H1 (cell line): ENCODE measurements at regions not wholly inside any gene's neighbourhood (a gene's known extent, or its start where the extent isn't known, plus 50 kb on each side); places are given as distances from the start of the nearest gene placed in this dataset.

Source experiments
- CTCF ChIA-PET: fragments of 300-600 bp; sonication (Branson Sonifier 250); formaldehyde crosslinking; loops from one replicate; lab custom pipeline; 2021; ENCODE audit not compliant: partially characterized antibody; lab: Charles Lee
- POLR2A ChIA-PET: fragments of 300-600 bp; sonication (Branson Sonifier 250); formaldehyde crosslinking; loops from one replicate; lab custom pipeline; 2021; ENCODE audit warnings: inconsistent platforms; ENCODE audit not compliant: partially characterized antibody; lab: Charles Lee
- DNase-seq, 2 experiments: peaks; one replicate each; pipeline versions ENCODE4 v3.0.0 to v3.0.0-alpha.2; 2010 to 2022; ENCODE audit warnings: low spot score in 2 of 2, low read depth in 1 of 2, mixed read lengths in 1 of 2
- FAIRE-seq: peaks from 2 replicates; lab custom pipeline; 2011; peaks lifted over from hg19 to GRCh38; lab: Jason Lieb, UNC
- H2AFZ ChIP-seq: 2 replicates; pipeline ENCODE4 v1.8.1; 2012; ENCODE audit warnings: low read length, inconsistent platforms
- H2AK5ac ChIP-seq: 2 replicates; pipeline ENCODE4 v1.6.1; 2013; ENCODE audit warnings: low read depth, low read length
- H2BK120ac ChIP-seq: replicated peaks from 2 replicates; pipeline ENCODE3; 2013; ENCODE audit warnings: low read depth, low read length, inconsistent platforms
- H2BK12ac ChIP-seq: 2 replicates; pipeline ENCODE4 v1.6.1; 2013; ENCODE audit warnings: low read depth, low read length
- H2BK15ac ChIP-seq: 2 replicates; pipeline ENCODE4 v1.6.1; 2013; ENCODE audit warnings: low read length
- H2BK20ac ChIP-seq: 2 replicates; pipeline ENCODE4 v1.6.1; 2013; ENCODE audit warnings: low read length
- H2BK5ac ChIP-seq: 2 replicates; pipeline ENCODE4 v1.6.1; 2013; ENCODE audit warnings: low read depth, low read length
- H3K14ac ChIP-seq: 2 replicates; pipeline ENCODE4 v1.6.1; 2013; ENCODE audit warnings: inconsistent platforms; ENCODE audit not compliant: insufficient read length
- H3K18ac ChIP-seq: 2 replicates; pipeline ENCODE4 v1.6.1; 2013; ENCODE audit warnings: low read length; ENCODE audit errors: extremely low read depth
- H3K23ac ChIP-seq: 2 replicates; pipeline ENCODE4 v1.6.1; 2013; ENCODE audit warnings: inconsistent platforms; ENCODE audit not compliant: insufficient read length
- H3K23me2 ChIP-seq: 2 replicates; pipeline ENCODE4 v1.6.1; 2013; ENCODE audit warnings: low read depth, low read length
- H3K27ac ChIP-seq: 2 replicates; pipeline ENCODE4 v1.6.1; 2011; ENCODE audit warnings: low read depth, low read length, inconsistent platforms
- H3K27me3 ChIP-seq, 4 experiments: replicated peaks in 1 of 4; 1 replicate in 1 of 4; 2 replicates in 3 of 4; pipeline versions ENCODE4 v1.6.1 to v1.8.1; 2011 to 2013; ENCODE audit warnings: low read length in 3 of 4, mild to moderate bottlenecking in 3 of 4, inconsistent platforms in 2 of 4, mixed read lengths in 2 of 4, moderate library complexity in 1 of 4; ENCODE audit not compliant: control insufficient read depth in 3 of 4, insufficient read depth in 3 of 4; ENCODE audit errors: extremely low read depth in 1 of 4
- H3K36me3 ChIP-seq, 4 experiments: 2 replicates each; pipeline versions ENCODE4 v1.6.1 to v1.8.1; 2011 to 2013; ENCODE audit warnings: mild to moderate bottlenecking in 4 of 4, low read length in 3 of 4, moderate library complexity in 2 of 4, control low read depth in 1 of 4, inconsistent platforms in 1 of 4; ENCODE audit not compliant: insufficient read depth in 4 of 4, control insufficient read depth in 2 of 4
- H3K4ac ChIP-seq: replicated peaks from 2 replicates; pipeline ENCODE3; 2013; ENCODE audit warnings: low read length, low read depth, mixed read lengths, inconsistent platforms; ENCODE audit not compliant: insufficient read length
- H3K4me1 ChIP-seq, 4 experiments: replicated peaks in 1 of 4; 1 replicate in 1 of 4; 2 replicates in 3 of 4; pipeline versions ENCODE4 v1.6.1 to v1.8.1; 2011 to 2013; ENCODE audit warnings: low read length in 3 of 4, inconsistent platforms in 2 of 4, mixed read lengths in 1 of 4; ENCODE audit not compliant: insufficient read depth in 4 of 4, control insufficient read depth in 3 of 4
- H3K4me2 ChIP-seq, 2 experiments: 2 replicates each; pipeline versions ENCODE4 v1.6.1 to v1.8.1; 2011 to 2013; ENCODE audit warnings: low read depth in 2 of 2, low read length in 2 of 2, control low read depth in 1 of 2, inconsistent platforms in 1 of 2, mild to moderate bottlenecking in 1 of 2; ENCODE audit not compliant: insufficient read depth in 1 of 2
- H3K4me3 ChIP-seq, 4 experiments: fragments of 200-600, 300-600 bp in 1 of 4; sonication (generic), shearing (Covaris generic), sonication (Bioruptor Twin) in 1 of 4; 2 replicates each; pipeline versions ENCODE4 v1.5.1 to v1.8.1; 2011 to 2016; ENCODE audit warnings: low read length in 4 of 4, low read depth in 3 of 4, control low read depth in 2 of 4, inconsistent platforms in 2 of 4, mild to moderate bottlenecking in 2 of 4, mixed read lengths in 1 of 4, moderate library complexity in 1 of 4; ENCODE audit not compliant: insufficient read depth in 2 of 4; ENCODE audit errors: extremely low read depth in 1 of 4
- H3K56ac ChIP-seq: replicated peaks from 2 replicates; pipeline ENCODE3; 2013; ENCODE audit warnings: low read depth, mild to moderate bottlenecking, mixed read lengths, low read length, inconsistent platforms; ENCODE audit not compliant: insufficient read length
- H3K79me1 ChIP-seq: 2 replicates; pipeline ENCODE4 v1.6.1; 2013; ENCODE audit warnings: low read depth, low read length, control low read depth
- H3K79me2 ChIP-seq, 2 experiments: 2 replicates each; pipeline versions ENCODE4 v1.6.1 to v1.8.1; 2012 to 2013; ENCODE audit warnings: low read length in 2 of 2, mild to moderate bottlenecking in 2 of 2, inconsistent platforms in 1 of 2; ENCODE audit not compliant: insufficient read depth in 2 of 2, control insufficient read depth in 1 of 2
- H3K9ac ChIP-seq, 4 experiments: replicated peaks in 1 of 4; 1 replicate in 1 of 4; 2 replicates in 3 of 4; pipeline versions ENCODE4 v1.6.1 to v1.8.1; 2011 to 2013; ENCODE audit warnings: low read depth in 3 of 4, low read length in 3 of 4, control low read depth in 2 of 4, mild to moderate bottlenecking in 2 of 4, moderate library complexity in 2 of 4, inconsistent platforms in 1 of 4; ENCODE audit errors: extremely low read depth in 1 of 4
- H3K9me3 ChIP-seq, 2 experiments: 2 replicates each; pipeline versions ENCODE4 v1.6.1 to v1.8.1; 2012 to 2013; ENCODE audit warnings: mild to moderate bottlenecking in 2 of 2, moderate library complexity in 2 of 2, control low read depth in 1 of 2, inconsistent platforms in 1 of 2, low read depth in 1 of 2, low read length in 1 of 2, mixed read lengths in 1 of 2; ENCODE audit not compliant: insufficient read depth in 2 of 2
- H4K20me1 ChIP-seq, 2 experiments: replicated peaks in 1 of 2; 2 replicates each; pipeline versions ENCODE3 to v1.8.1; 2011 to 2013; ENCODE audit warnings: inconsistent platforms in 2 of 2, low read length in 2 of 2, mild to moderate bottlenecking in 1 of 2; ENCODE audit not compliant: insufficient read depth in 2 of 2, control insufficient read depth in 1 of 2
- H4K5ac ChIP-seq: 2 replicates; pipeline ENCODE4 v1.6.1; 2013; ENCODE audit warnings: low read length, low read depth, mixed read lengths, inconsistent platforms; ENCODE audit not compliant: insufficient read length
- H4K8ac ChIP-seq: 2 replicates; pipeline ENCODE4 v1.8.0; 2013; ENCODE audit warnings: mild to moderate bottlenecking, moderate library complexity, low read length, inconsistent platforms; ENCODE audit not compliant: insufficient read depth; ENCODE audit errors: extremely low read depth
- H4K91ac ChIP-seq: replicated peaks from 2 replicates; pipeline ENCODE3; 2013; ENCODE audit warnings: low read length, mixed read lengths, inconsistent platforms; ENCODE audit not compliant: insufficient read length
- ASH2L ChIP-seq: fragments of 200-600, 300-600 bp; sonication (generic); IDR thresholded peaks from one replicate; pipeline ENCODE4 v1.7.1; 2017; ENCODE audit warnings: low read length
- CBX8 ChIP-seq: fragments of 300-800, 300-1000 bp; sonication (generic); IDR thresholded peaks from 2 replicates; pipeline ENCODE4 v1.7.1; 2016; ENCODE audit warnings: low read depth, low read length, borderline replicate concordance
- CREB1 ChIP-seq: IDR thresholded peaks from 2 replicates; pipeline ENCODE4 v1.6.1; 2012; ENCODE audit warnings: inconsistent platforms
- EP300 ChIP-seq, 2 experiments: IDR thresholded peaks; 1 replicate in 1 of 2; 2 replicates in 1 of 2; pipeline ENCODE4 v1.6.1; 2011 to 2012; ENCODE audit warnings: low read depth in 2 of 2, low read length in 2 of 2, mild to moderate bottlenecking in 2 of 2, borderline replicate concordance in 1 of 2, inconsistent platforms in 1 of 2, moderate library complexity in 1 of 2
- JUN ChIP-seq: IDR thresholded peaks from 2 replicates; pipeline ENCODE4 v1.6.1; 2011; ENCODE audit warnings: low read depth, mild to moderate bottlenecking, improper control_type of control experiment, low read length
- MAFK ChIP-seq: IDR thresholded peaks from 2 replicates; pipeline ENCODE4 v1.6.1; 2012; ENCODE audit warnings: low read depth, mild to moderate bottlenecking, improper control_type of control experiment, low read length
- YY1 ChIP-seq: IDR thresholded peaks from 2 replicates; pipeline ENCODE4 v1.6.1; 2011; ENCODE audit warnings: low read depth, mild to moderate bottlenecking, low read length
- WGBS, 2 experiments: shearing (Covaris generic) in 1 of 2; methylation state at CpG; one replicate each; pipeline versions ENCODE4 v1.1.6 to v1.1.7; 2013 to 2015; ENCODE audit warnings: low lambda C conversion rate in 2 of 2, mixed read lengths in 2 of 2, inconsistent platforms in 1 of 2, low coverage in 1 of 2, missing lambda C conversion rate in 1 of 2; ENCODE audit not compliant: insufficient replicate concordance in 2 of 2, insufficient coverage in 1 of 2, insufficient read length in 1 of 2; ENCODE audit errors: extremely low coverage in 1 of 2, missing lambda C conversion rate in 1 of 2; 5-methylcytosine and 5-hydroxymethylcytosine counted together

- Histone ChIP-seq H2BK20ac (no peak overlapping the region), H3K56ac (no peak overlapping the region), H3K27me3 (no peaks in the 10 kb centered on the region), H3K23me2 (no peaks in the 10 kb centered on the region), H4K5ac (peak overlapping the region; percentile 15), H3K27ac (no peak overlapping the region), H4K8ac (no peak overlapping the region), H3K36me3 (no peaks in the 10 kb centered on the region), H3K9ac (no peak overlapping the region), H3K4ac (no peak overlapping the region), H3K4me3 (no peak overlapping the region), H3K23ac (no peak overlapping the region), H3K4me1 (peaks cover 0 to 2% (median 0%) of the 10 kb centered on the region in 4 experiments; a peak in 1 of 7 replicates), H2BK12ac (no peak overlapping the region), H4K91ac (peak overlapping the region; percentile 81), H2AK5ac (no peak overlapping the region), H3K79me1 (no peaks in the 10 kb centered on the region), H2BK5ac (peak overlapping the region; percentile 26; the same call in 1 of the 2 replicates), H2BK15ac (no peak overlapping the region), H3K18ac (no peak overlapping the region; the same call in 1 of the 2 replicates), H3K9me3 (no peaks in the 10 kb centered on the region), H3K4me2 (no peak overlapping the region), H2BK120ac (no peak overlapping the region), H4K20me1 (no peaks in the 10 kb centered on the region), H3K79me2 (no peaks in the 10 kb centered on the region), H3K14ac (no peak overlapping the region), H2AFZ (peak overlapping the region; percentile 42; the same call in 1 of the 2 replicates)
- 94% methylated on average over 3 of the region's 3 CpGs; no CpG with 5 or more reads in 1 of the 2 experiments for WGBS, 2 experiments
- DNase-seq (no peak), FAIRE-seq (no peak)
- POLR2A ChIA-PET: no interaction called here
- CTCF ChIA-PET: no interaction called here
- TF ChIP-seq JUN (no peak), CREB1 (no peak), YY1 (no peak), MAFK (no peak), EP300 (IDR thresholded peaks at IDR 0.05; ENCODE audit: borderline replicate concordance in 1 of 2, low read depth in 2 of 2, low read length in 2 of 2) (no peak), ASH2L (no peak), CBX8 (no peak)
These were observed 231.9 kb upstream of the MMADHC start for GRCh38 chr2:149819356-149819957.
